WTC11 (cell line): ENCODE measurements at regions not wholly inside any gene's neighbourhood (a gene's known extent, or its start where the extent isn't known, plus 50 kb on each side); places are given as distances from the start of the nearest gene placed in this dataset.

Experiments used
- ATAC-seq: fragments of 200-7000 bp; cut with Tn5 transposase; 2 replicates; pipeline ENCODE4 v1.10.0; 2021; ENCODE audit warnings: mild to moderate bottlenecking, moderate library complexity
- CTCF ChIA-PET: fragments of 300-600 bp; sonication (Branson Sonifier 250); formaldehyde crosslinking; loops from one replicate; lab custom pipeline; 2021; ENCODE audit warnings: antibody characterized with exemption; lab: Charles Lee
- POLR2A ChIA-PET: fragments of 350-600 bp; sonication (Branson Sonifier 250); formaldehyde crosslinking; loops from one replicate; lab custom pipeline; 2021; ENCODE audit warnings: antibody characterized with exemption; lab: Charles Lee
- DNase-seq: peaks from one replicate; pipeline ENCODE4 v3.0.0; 2021; ENCODE audit warnings: low spot score
- H3K27ac Mint-ChIP-seq: 2 replicates; pipeline ENCODE4 v1.8.0; 2021; ENCODE audit warnings: mixed read lengths
- H3K27me3 Mint-ChIP-seq: 2 replicates; pipeline ENCODE4 v1.8.0; 2021; ENCODE audit warnings: low read depth, mild to moderate bottlenecking, moderate library complexity, mixed read lengths
- H3K36me3 Mint-ChIP-seq: 2 replicates; pipeline ENCODE4 v1.8.0; 2021; ENCODE audit warnings: mixed read lengths
- H3K4me1 Mint-ChIP-seq: 2 replicates; pipeline ENCODE4 v1.8.0; 2022; ENCODE audit warnings: mixed read lengths
- H3K4me3 Mint-ChIP-seq: 2 replicates; pipeline ENCODE4 v1.8.0; 2021; ENCODE audit warnings: mild to moderate bottlenecking, moderate library complexity, mixed read lengths
- H3K9me3 Mint-ChIP-seq: 2 replicates; pipeline ENCODE4 v1.8.0; 2021; ENCODE audit warnings: mixed read lengths
- AR ChIP-seq: fragments of 250-450 bp; sonication (Bioruptor Pico); IDR thresholded peaks from 2 replicates; pipeline ENCODE4 v1.9.0; 2021; ENCODE audit warnings: mild to moderate bottlenecking
- ATF2 ChIP-seq: sonication (generic); formaldehyde crosslinking; IDR thresholded peaks from 2 replicates; pipeline ENCODE4 v1.8.1; 2022; ENCODE audit warnings: low read depth, missing genetic modification reagents, borderline replicate concordance
- E2F5 ChIP-seq: sonication (generic); formaldehyde crosslinking; IDR thresholded peaks from 2 replicates; pipeline ENCODE4 v1.8.1; 2022; ENCODE audit warnings: mild to moderate bottlenecking, moderate library complexity, missing genetic modification reagents
- ERG ChIP-seq: fragments of 250-450 bp; sonication (Bioruptor Pico); IDR thresholded peaks from 2 replicates; pipeline ENCODE4 v1.8.0; 2021; ENCODE audit warnings: mild to moderate bottlenecking
- ETV6 ChIP-seq: sonication (generic); formaldehyde crosslinking; IDR thresholded peaks from 2 replicates; pipeline ENCODE4 v1.8.1; 2022; ENCODE audit warnings: mild to moderate bottlenecking, missing genetic modification reagents
- JAZF1 ChIP-seq: fragments of 250-450 bp; sonication (Bioruptor Pico); IDR thresholded peaks from 2 replicates; pipeline ENCODE4 v1.9.0; 2021; ENCODE audit warnings: moderate library complexity, mild to moderate bottlenecking, inconsistent platforms
- JUN ChIP-seq: sonication (generic); formaldehyde crosslinking; IDR thresholded peaks from 2 replicates; pipeline ENCODE4 v1.8.0; 2023; ENCODE audit warnings: mild to moderate bottlenecking, missing genetic modification reagents
- MAX ChIP-seq: sonication (generic); formaldehyde crosslinking; IDR thresholded peaks from 2 replicates; pipeline ENCODE4 v1.8.0; 2022; ENCODE audit warnings: mild to moderate bottlenecking, missing genetic modification reagents
- NFE2L1 ChIP-seq: sonication (generic); formaldehyde crosslinking; IDR thresholded peaks from 2 replicates; pipeline ENCODE4 v1.8.1; 2023; ENCODE audit warnings: missing genetic modification reagents
- RELA ChIP-seq: sonication (generic); formaldehyde crosslinking; IDR thresholded peaks from 2 replicates; pipeline ENCODE4 v1.8.1; 2022; ENCODE audit warnings: missing genetic modification reagents, mild to moderate bottlenecking, borderline replicate concordance
- SOX15 ChIP-seq: fragments of 250-450 bp; sonication (Bioruptor Pico); IDR thresholded peaks from 2 replicates; pipeline ENCODE4 v1.9.0; 2021; ENCODE audit warnings: mild to moderate bottlenecking
- TEAD4 ChIP-seq: sonication (generic); formaldehyde crosslinking; IDR thresholded peaks from 2 replicates; pipeline ENCODE4 v1.8.0; 2022; ENCODE audit warnings: mild to moderate bottlenecking, missing genetic modification reagents
- USF1 ChIP-seq: sonication (generic); formaldehyde crosslinking; IDR thresholded peaks from 2 replicates; pipeline ENCODE4 v1.8.0; 2022; ENCODE audit warnings: mild to moderate bottlenecking, missing genetic modification reagents
- USF2 ChIP-seq: sonication (generic); formaldehyde crosslinking; IDR thresholded peaks from 2 replicates; pipeline ENCODE4 v1.8.1; 2023; ENCODE audit warnings: mild to moderate bottlenecking, missing genetic modification reagents, moderate library complexity
- ZBTB21 ChIP-seq: sonication (generic); formaldehyde crosslinking; IDR thresholded peaks from 2 replicates; pipeline ENCODE4 v1.8.1; 2023; ENCODE audit warnings: mild to moderate bottlenecking, missing genetic modification reagents, borderline replicate concordance
- ZNF263 ChIP-seq: sonication (generic); formaldehyde crosslinking; IDR thresholded peaks from 2 replicates; pipeline ENCODE4 v1.8.1; 2022; ENCODE audit warnings: low read depth, mild to moderate bottlenecking, moderate library complexity, missing genetic modification reagents

GRCh38 chr1:198909973-198910372 lies 271.1 kb downstream of the PTPRC start (continued):
- no peak for TF ChIP-seq AR
- no peak for TF ChIP-seq SOX15 (CRISPR knock-in tag)
- no peak for TF ChIP-seq JAZF1 (CRISPR knock-in tag)

- Mint-ChIP-seq H3K27ac (no peak overlapping the region), H3K4me3 (no peak overlapping the region)
- CTCF ChIA-PET, result no interaction called here
Observed at GRCh38 chr1:198910816-198911215, 272.0 kb downstream of the PTPRC start.

More at GRCh38 chr1:198910816-198911215, 272.0 kb downstream of the PTPRC start:
- POLR2A ChIA-PET, result no interaction called here
- peaks cover 2% of the 10 kb centered on the region; the same call in 1 of the 2 replicates for H3K4me1 Mint-ChIP-seq
- no peak for ATAC-seq
- no peaks in the 10 kb centered on the region for H3K27me3 Mint-ChIP-seq
- no peak for DNase-seq
- H3K36me3 Mint-ChIP-seq, result no peaks in the 10 kb centered on the region
- peaks cover 6% of the 10 kb centered on the region; the same call in 1 of the 2 replicates for H3K9me3 Mint-ChIP-seq
- no peak for TF ChIP-seq TEAD4 (CRISPR knock-in tag)
- TF ChIP-seq ZBTB21, result no peak
- TF ChIP-seq ERG (CRISPR knock-in tag), result no peak
- no peak for TF ChIP-seq RELA
- no peak for TF ChIP-seq USF2 (CRISPR knock-in tag)
- no peak for TF ChIP-seq USF1 (CRISPR knock-in tag)
- no peak for TF ChIP-seq NFE2L1 (CRISPR knock-in tag)
- TF ChIP-seq ETV6, result no peak
- TF ChIP-seq JUN, result no peak
- no peak for TF ChIP-seq MAX
- TF ChIP-seq ZNF263, result no peak
- no peak for TF ChIP-seq E2F5 (CRISPR knock-in tag)
- no peak for TF ChIP-seq ATF2 (CRISPR knock-in tag)
